Upper lobe of left lung (tissue), 4 donors: ENCODE measurements at regions not wholly inside any gene's neighbourhood (a gene's known extent, or its start where the extent isn't known, plus 50 kb on each side); places are given as distances from the start of the nearest gene placed in this dataset.

Experiments used
- POLR2A ChIP-seq, 4 donors: fragments of 450-650 bp; IDR thresholded peaks; one replicate each; pipeline ENCODE4 v1.5.1; 2016 to 2017; ENCODE audit warnings: antibody characterized with exemption in 4 of 4, mild to moderate bottlenecking in 2 of 4
- POLR2AphosphoS5 ChIP-seq, 2 donors: sonication (generic); formaldehyde crosslinking; IDR thresholded peaks; one replicate each; pipeline ENCODE4 v1.5.1; 2017; ENCODE audit warnings: antibody characterized with exemption in 2 of 2
- TF ChIP-seq, protein P1 (sequence below), 6 experiments: fragments of 450-650 bp in 4 of 6; fragments of 200-600 bp in 2 of 6; sonication (generic) in 2 of 6; IDR thresholded peaks; one replicate each; pipeline ENCODE4 v1.5.1; 2016 to 2019; ENCODE audit warnings: antibody characterized with exemption in 6 of 6

DNA sequence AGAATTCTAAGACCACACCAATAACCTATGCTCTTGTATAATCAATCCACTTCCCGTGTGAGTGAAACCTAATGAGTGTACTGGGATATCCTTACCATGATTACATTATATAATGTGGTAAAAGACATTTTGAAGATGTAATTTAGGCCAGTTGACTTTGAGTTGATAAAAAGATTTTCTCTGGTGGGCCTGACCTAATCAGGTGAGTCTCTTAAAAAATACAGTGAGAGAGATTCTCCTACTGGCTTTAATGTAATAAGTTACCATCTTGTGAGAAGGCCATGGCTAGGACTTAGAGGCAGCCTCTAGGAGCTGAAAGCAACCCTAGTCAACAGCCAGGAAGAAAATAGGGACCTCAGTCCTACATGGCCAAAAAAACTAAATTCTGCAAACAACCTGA lies 847.7 kb upstream of the HS3ST5 start:
- TF ChIP-seq, protein P1, sequence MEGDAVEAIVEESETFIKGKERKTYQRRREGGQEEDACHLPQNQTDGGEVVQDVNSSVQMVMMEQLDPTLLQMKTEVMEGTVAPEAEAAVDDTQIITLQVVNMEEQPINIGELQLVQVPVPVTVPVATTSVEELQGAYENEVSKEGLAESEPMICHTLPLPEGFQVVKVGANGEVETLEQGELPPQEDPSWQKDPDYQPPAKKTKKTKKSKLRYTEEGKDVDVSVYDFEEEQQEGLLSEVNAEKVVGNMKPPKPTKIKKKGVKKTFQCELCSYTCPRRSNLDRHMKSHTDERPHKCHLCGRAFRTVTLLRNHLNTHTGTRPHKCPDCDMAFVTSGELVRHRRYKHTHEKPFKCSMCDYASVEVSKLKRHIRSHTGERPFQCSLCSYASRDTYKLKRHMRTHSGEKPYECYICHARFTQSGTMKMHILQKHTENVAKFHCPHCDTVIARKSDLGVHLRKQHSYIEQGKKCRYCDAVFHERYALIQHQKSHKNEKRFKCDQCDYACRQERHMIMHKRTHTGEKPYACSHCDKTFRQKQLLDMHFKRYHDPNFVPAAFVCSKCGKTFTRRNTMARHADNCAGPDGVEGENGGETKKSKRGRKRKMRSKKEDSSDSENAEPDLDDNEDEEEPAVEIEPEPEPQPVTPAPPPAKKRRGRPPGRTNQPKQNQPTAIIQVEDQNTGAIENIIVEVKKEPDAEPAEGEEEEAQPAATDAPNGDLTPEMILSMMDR (IDR thresholded peaks at IDR 0.05) = no peak
- TF ChIP-seq POLR2AphosphoS5 (IDR thresholded peaks at IDR 0.05) (no peak), POLR2A (IDR thresholded peaks at IDR 0.05) (no peak)
